GM04504 (cell line): ENCODE measurements at regions not wholly inside any gene's neighbourhood (a gene's known extent, or its start where the extent isn't known, plus 50 kb on each side); places are given as distances from the start of the nearest gene placed in this dataset.
"Not testable (repeated sequence)": the region's sequence is repeated elsewhere in the genome, so short reads cannot be mapped to it uniquely, and the experiment has no call there.

Experiments
- DNase-seq: peaks from one replicate; pipeline ENCODE4 v3.0.0-alpha.2; 2012; ENCODE audit warnings: low read depth

- DNase-seq, result no peak
These were observed 138.9 kb downstream of the LARP7 start for GRCh38 chr4:112775801-112776200.

- no peak for DNase-seq
These were observed 139.6 kb downstream of the LARP7 start for GRCh38 chr4:112776535-112776934.

DNA sequence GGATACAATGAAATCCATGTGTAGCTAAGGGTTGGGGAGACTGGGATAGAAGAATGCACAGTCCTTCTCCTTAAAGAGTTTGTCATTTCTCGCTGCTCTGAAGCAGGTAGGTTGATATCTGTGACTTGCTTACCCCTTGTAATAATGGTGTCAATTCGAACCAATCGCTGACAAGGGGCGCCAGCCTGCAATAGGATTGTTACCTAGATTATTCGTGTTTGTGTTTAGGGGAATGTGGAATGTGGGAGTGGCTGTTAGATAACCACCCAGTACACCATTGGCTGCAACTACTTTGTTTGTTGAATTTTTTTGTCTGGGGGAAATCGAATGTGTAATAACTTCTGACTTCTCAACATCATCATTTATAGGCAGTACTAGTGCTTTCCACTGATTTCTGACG lies 141.6 kb downstream of the LARP7 start:
- no peak for DNase-seq

DNA sequence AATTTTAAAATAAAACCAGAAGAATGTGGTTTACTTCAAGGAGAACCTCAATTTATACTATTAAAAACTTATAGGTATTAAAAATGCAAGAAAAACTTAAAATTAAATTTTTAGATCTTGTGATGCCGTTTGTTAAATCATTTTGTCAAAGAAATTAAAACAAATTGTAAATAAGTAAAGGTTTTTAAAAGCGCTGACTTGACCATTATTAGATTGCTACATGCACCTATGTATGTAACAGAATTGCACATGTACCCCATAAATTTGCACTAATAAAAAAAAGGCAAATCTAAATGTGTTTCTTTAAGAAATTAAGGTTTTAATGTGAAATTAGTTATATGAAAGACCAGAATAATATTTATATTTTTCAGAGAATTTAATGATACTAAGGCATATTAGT lies 156.1 kb downstream of the LARP7 start:
- DNase-seq, result no peak

GRCh38 chr4:112800001-112800400 lies 163.1 kb downstream of the LARP7 start:
- no peak for DNase-seq

GRCh38 chr4:112801341-112801740 lies 164.4 kb downstream of the LARP7 start:
- no peak for DNase-seq

DNA sequence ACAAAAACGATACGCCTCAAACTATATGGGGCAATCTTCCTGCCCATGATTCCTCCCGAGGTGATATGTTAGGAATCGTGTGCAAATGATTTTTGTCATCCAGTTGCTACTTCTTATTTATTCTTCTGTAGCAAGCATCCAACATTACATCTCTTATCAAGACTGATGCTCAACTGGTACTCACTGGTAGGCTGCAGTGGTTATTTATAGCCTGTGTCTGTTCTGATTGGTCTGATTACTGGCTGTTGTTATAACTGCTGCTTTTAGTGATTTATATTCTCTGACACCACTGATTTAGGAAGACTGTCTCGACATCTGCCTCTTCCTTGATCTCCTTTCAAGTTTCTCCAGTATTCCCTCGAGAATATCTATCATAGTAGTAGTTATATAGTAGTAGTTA lies 165.8 kb downstream of the LARP7 start:
- no peak for DNase-seq

DNA sequence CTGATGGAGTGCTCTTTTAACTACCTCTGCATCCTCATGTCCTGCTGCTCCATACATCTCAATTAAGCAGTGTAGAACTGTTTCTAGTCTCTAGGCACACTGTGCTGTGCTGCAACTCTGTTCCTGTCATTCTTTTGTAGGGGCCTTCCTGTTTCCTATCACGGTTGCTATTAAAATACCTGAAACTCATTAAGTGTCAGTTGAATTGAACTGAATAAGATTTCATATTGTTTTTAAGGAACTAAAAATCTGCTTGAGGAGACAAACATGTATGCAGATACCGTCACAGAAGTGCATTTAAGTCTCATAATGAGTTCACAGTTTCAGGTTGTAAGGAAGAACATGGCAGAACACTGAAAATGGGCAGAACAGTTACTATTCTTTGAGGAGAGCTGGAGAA lies 170.1 kb downstream of the LARP7 start:
- no peak for DNase-seq

DNA sequence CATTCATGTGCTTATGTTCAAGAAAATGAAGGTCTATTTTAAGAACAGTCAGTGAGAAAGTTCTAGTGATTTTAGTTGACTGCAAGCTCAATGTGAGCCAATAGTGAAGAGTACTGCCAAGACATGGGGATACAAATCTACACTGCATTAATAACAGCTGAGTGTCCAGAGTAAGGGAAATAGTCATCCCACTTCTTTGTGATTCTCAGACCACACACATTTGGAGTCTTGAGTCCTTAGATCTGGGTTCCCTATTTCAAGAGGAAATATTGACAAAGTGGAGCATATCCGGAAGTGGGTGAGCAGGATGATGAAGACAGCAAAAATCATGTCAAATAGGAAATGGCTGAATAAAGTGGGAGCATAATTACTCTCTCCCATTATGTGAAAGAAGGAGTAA lies 171.1 kb downstream of the LARP7 start:
- DNase-seq, result no peak

DNA sequence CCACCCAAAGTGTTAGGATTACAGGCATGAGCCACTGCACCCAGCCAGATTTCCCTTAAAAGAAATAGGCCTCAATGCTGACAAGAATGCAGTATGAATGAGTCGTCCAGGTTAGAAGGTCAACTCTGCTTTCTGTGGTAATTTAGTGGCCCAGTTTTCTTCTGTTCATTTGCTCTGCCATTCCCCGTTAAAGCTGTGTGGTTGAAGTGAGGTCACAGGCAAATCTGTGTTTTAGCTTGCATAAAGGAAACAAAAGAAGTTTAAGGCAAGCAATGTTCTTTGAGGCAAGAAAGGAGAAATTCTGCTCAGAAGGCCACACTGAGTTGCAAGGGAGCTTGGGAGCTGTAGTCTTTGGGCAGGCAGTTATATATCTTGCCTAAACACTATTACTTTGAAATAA lies 176.8 kb downstream of the LARP7 start:
- peak; percentile 17 for DNase-seq

DNA sequence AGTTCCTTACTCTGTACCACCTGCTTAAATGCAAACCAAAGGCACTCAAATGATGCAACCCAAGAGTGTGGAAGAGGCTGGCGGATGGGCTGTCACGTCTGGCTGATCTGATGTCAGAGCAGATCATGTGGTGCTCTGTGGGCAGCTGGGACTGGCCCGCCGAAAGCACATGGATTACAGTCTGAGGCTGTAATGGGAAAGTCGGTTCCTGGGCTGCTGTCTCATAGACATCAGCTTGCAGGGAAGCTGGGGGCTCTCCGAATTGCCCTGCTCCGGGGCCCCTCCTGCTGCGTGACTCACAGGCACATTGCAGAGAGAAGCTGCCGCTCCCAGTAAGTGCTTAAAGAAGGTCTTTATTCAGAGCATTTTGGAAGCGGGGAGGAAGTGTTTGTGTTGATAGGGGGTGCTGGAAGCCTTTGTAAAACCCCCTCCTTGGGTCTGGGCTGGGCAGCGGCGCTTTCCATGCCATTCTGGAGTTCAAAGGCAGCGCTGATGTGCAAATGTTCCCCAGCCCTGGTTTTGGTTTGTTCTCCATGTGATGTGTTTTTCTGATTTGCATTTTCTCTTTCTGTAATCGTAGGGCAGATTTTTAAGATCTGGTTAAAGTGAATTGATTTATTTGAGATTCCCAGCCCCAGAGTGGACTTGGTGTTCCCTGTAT lies 181.1 kb downstream of the LARP7 start:
- DNase-seq, result peak; percentile 69

- no peak for DNase-seq
These were observed 181.6 kb downstream of the LARP7 start for GRCh38 chr4:112818594-112818965.

DNA sequence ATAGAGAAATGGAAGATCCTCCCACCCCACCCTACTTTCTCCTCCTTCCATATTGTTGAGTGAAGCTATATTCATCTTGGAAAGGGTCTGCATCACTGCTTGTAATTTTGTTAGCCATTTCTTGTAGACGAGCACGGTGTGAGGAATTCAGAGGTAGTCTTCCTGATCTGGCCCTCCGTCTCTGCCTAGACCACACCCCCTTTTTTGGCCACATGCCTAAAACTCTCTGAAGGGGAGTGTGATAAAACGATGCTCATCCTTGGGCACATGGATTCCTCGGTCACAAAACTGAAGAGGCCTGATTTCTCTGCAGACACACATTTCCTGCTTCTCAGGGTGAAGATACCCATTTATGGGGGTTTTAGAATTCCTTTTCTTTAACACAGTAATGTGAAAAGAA lies 182.8 kb downstream of the LARP7 start:
- DNase-seq, result no peak

- no peak for DNase-seq
These were observed 186.2 kb downstream of the LARP7 start for GRCh38 chr4:112823156-112823555.

GRCh38 chr4:112823606-112824005 lies 186.7 kb downstream of the LARP7 start:
- DNase-seq, result no peak

GRCh38 chr4:112830753-112831386 lies 193.9 kb downstream of the LARP7 start:
- DNase-seq, result no peak

DNA sequence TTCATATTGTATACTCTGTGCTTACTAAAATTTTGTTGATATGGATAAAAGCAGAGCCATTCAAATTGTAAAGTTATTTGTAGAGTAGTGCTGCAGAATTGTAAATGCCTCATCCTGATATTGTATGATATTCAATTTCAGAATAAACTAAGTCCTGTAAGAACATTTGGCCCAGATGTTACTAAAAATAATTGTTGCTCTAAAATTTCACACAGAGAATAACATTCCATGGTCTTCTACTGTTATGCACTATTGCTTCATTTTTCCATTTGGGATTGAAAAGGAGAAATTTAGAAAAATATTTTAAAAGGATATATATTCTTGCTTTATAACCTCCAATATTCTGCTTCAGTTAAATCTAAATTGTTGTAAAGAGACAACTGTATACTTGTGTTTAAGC lies 195.6 kb downstream of the LARP7 start:
- no peak for DNase-seq

DNA sequence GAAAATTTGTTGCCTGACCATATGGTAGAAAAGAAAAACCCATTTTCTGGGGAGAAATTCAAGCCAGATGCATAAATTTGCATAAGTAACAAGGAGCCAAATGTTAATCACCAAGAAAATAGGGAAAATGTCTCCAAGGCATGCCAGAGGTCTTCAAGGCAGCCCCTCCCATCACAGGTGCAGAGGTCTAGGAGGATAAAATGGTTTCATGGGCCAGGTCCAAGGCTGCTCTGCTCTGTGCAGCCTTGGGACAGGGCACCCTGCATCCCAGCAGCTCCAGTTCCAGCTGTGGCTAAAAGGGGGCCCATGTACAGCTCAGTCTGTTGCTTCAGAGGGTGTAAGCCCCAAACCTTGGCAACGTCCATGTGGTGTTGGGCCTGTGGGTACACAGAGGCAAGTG lies 200.0 kb downstream of the LARP7 start:
- DNase-seq, result no peak

GRCh38 chr4:112838015-112838414 lies 201.1 kb downstream of the LARP7 start:
- DNase-seq, result not testable (repeated sequence)

DNA sequence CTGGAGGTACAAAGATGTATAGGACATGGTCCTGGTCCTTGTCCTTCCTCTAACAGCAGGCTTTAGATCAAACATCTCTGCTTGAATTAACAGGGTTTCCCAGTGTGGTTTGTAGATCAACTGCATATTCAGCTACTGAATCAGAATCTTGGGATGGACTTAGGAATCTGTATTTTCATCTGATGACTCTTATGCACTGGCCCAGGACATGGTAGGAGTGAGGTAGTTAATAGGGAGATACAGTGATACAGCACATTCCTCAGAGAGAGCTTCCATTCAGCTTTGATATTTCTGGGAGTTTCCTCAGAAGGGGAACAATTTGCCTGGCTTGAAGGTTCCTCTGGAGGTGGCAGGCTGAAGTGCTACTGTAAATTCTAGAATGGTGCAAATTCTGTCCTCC lies 203.1 kb downstream of the LARP7 start:
- peak; percentile 17 for DNase-seq

DNA sequence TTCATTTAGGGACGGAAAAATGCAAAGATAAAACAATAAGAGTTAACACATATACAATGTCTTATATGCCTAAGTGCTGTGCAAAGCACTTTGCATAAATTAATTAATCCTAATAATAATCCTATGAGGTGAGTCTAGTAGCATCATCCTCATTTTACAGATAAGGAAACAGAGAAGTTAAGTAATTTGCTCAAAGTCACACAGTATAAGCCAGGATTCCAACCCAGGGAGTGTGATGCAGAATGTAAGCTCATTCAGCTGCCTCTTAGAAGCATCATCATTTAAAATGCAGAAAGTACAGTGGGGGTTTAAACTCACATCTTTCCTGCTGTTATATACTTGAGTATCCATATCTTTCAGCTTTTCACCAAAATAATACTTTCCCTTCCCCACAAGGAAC lies 203.7 kb downstream of the LARP7 start:
- no peak for DNase-seq

- DNase-seq, result no peak
These were observed 205.6 kb downstream of the LARP7 start for GRCh38 chr4:112842513-112842912.

DNA sequence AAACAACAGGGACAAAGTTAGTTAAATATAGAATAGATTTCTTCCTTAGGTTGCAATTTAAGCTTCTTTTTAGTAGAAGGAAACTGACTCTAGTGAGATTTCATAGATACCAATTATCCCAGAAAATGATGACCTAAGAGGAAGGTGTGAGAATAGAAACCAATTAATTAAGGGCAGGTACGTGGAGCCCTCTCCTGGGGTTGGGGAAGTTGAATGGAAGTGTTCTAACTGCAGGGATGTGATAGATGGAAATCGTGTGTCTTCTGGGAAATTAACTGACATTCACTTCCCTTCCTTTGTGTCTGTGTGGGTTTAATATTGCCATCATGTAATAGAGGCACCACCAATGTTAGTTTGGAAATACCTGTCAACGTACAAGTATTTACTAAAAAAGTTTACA lies 204.1 kb upstream of the ANK2 start:
- no peak for DNase-seq

DNA sequence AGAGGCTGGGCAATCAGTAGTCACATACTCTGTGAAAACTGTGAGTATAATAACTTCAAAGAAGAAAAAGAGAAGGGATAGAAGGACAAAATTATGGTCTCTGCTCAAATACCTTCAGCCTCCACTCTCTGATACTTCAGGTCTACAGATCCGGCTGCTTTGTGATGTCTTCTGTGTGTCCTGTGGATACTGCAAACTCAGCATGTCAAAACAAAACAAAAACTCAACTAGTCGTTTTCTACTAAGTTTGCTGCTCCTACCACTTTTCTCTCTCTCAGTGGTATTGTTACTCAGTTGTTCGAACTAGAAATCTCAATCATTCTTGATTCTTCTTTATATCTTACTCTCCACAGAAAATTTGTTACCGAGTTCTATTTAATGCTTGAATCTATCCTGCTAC lies 202.4 kb upstream of the ANK2 start:
- DNase-seq, result no peak
